ENCODE measurements at regions not wholly inside any gene's neighbourhood (a gene's known extent, or its start where the extent isn't known, plus 50 kb on each side); places are given as distances from the start of the nearest gene placed in this dataset.

GRCh38 chr7:13067036-13067435, 379.6 kb downstream of the ARL4A start:
- TF ChIP-seq, protein P1, sequence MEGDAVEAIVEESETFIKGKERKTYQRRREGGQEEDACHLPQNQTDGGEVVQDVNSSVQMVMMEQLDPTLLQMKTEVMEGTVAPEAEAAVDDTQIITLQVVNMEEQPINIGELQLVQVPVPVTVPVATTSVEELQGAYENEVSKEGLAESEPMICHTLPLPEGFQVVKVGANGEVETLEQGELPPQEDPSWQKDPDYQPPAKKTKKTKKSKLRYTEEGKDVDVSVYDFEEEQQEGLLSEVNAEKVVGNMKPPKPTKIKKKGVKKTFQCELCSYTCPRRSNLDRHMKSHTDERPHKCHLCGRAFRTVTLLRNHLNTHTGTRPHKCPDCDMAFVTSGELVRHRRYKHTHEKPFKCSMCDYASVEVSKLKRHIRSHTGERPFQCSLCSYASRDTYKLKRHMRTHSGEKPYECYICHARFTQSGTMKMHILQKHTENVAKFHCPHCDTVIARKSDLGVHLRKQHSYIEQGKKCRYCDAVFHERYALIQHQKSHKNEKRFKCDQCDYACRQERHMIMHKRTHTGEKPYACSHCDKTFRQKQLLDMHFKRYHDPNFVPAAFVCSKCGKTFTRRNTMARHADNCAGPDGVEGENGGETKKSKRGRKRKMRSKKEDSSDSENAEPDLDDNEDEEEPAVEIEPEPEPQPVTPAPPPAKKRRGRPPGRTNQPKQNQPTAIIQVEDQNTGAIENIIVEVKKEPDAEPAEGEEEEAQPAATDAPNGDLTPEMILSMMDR (IDR thresholded peaks at IDR 0.05; ENCODE audit: insufficient read depth, low read length), result no peak
- no peak for TF ChIP-seq POLR2AphosphoS5 (IDR thresholded peaks at IDR 0.05; ENCODE audit: low read depth)
- TF ChIP-seq GABPA (IDR thresholded peaks at IDR 0.05; ENCODE audit: low read depth), result no peak
